ENCODE measurements at regions not wholly inside any gene's neighbourhood (a gene's known extent, or its start where the extent isn't known, plus 50 kb on each side); places are given as distances from the start of the nearest gene placed in this dataset.

GRCh38 chr11:92667486-92668152, 301.8 kb upstream of the MTNR1B start:
- no peak for ATAC-seq
- no peak for DNase-seq
- intact Hi-C loops (cut with DNase I, micrococcal nuclease), result no loop called here

GRCh38 chr11:92670308-92670890, 299.1 kb upstream of the MTNR1B start:
- no peak for ATAC-seq
- intact Hi-C loops (cut with DNase I, micrococcal nuclease), result no loop called here
- no peak for DNase-seq

GRCh38 chr11:92671081-92671480, 298.4 kb upstream of the MTNR1B start:
- DNase-seq (no peak), ATAC-seq (no peak)
- intact Hi-C loops (cut with DNase I, micrococcal nuclease), result no loop called here

- ATAC-seq (no peak), DNase-seq (no peak)
- intact Hi-C loops (cut with DNase I, micrococcal nuclease), result no loop called here
These were observed 294.1 kb upstream of the MTNR1B start for GRCh38 chr11:92675303-92675702.

- intact Hi-C loops (cut with DNase I, micrococcal nuclease), result no loop called here
- DNase-seq (no peak), ATAC-seq (no peak)
These were observed 293.6 kb upstream of the MTNR1B start for GRCh38 chr11:92675810-92676209.

GRCh38 chr11:92678008-92678611, 291.3 kb upstream of the MTNR1B start:
- DNase-seq (no peak), ATAC-seq (no peak)
- intact Hi-C loops (cut with DNase I, micrococcal nuclease), result no loop called here

- intact Hi-C loops (cut with DNase I, micrococcal nuclease), result no loop called here
- ATAC-seq, result no peak
- no peak for DNase-seq
These were observed 287.9 kb upstream of the MTNR1B start for GRCh38 chr11:92681586-92681985.

GRCh38 chr11:92682136-92682535, 287.3 kb upstream of the MTNR1B start:
- ATAC-seq (no peak), DNase-seq (no peak)
- intact Hi-C loops (cut with DNase I, micrococcal nuclease), result no loop called here

GRCh38 chr11:92682952-92683351, 286.5 kb upstream of the MTNR1B start:
- intact Hi-C loops (cut with DNase I, micrococcal nuclease), result no loop called here
- ATAC-seq, result no peak
- DNase-seq, result no peak

GRCh38 chr11:92685049-92685448, 284.4 kb upstream of the MTNR1B start:
- intact Hi-C loops (cut with DNase I, micrococcal nuclease), result no loop called here
- DNase-seq, result no peak
- ATAC-seq, result no peak

GRCh38 chr11:92687724-92688123, 281.7 kb upstream of the MTNR1B start:
- intact Hi-C loops (cut with DNase I, micrococcal nuclease), result no loop called here
- ATAC-seq, result no peak
- no peak for DNase-seq

GRCh38 chr11:92688416-92688815, 281.0 kb upstream of the MTNR1B start:
- ATAC-seq (no peak), DNase-seq (no peak)
- intact Hi-C loops (cut with DNase I, micrococcal nuclease), result no loop called here

GRCh38 chr11:92692826-92693546, 276.5 kb upstream of the MTNR1B start:
- DNase-seq, result no peak
- ATAC-seq, result no peak
- intact Hi-C loops (cut with DNase I, micrococcal nuclease), result no loop called here

GRCh38 chr11:92696076-92696475, 273.4 kb upstream of the MTNR1B start:
- DNase-seq (no peak), ATAC-seq (no peak)
- intact Hi-C loops (cut with DNase I, micrococcal nuclease), result no loop called here

- intact Hi-C loops (cut with DNase I, micrococcal nuclease), result no loop called here
- DNase-seq, result no peak
- no peak for ATAC-seq
These were observed 271.8 kb upstream of the MTNR1B start for GRCh38 chr11:92697461-92698312.

- intact Hi-C loops (cut with DNase I, micrococcal nuclease), result no loop called here
- ATAC-seq, result no peak
- DNase-seq, result no peak
These were observed 270.7 kb upstream of the MTNR1B start for GRCh38 chr11:92698742-92699141.

GRCh38 chr11:92702037-92702804, 267.2 kb upstream of the MTNR1B start:
- ATAC-seq, result no peak
- no peak for DNase-seq
- intact Hi-C loops (cut with DNase I, micrococcal nuclease), result no loop called here

- intact Hi-C loops (cut with DNase I, micrococcal nuclease), result no loop called here
- DNase-seq, result no peak
- ATAC-seq, result no peak
These were observed 266.5 kb upstream of the MTNR1B start for GRCh38 chr11:92702805-92703448.

Measured in left colon (tissue), 2 donors.